KMS-11 (cell line): ENCODE measurements at regions not wholly inside any gene's neighbourhood (a gene's known extent, or its start where the extent isn't known, plus 50 kb on each side); places are given as distances from the start of the nearest gene placed in this dataset.
"Not testable (repeated sequence)": the region's sequence is repeated elsewhere in the genome, so short reads cannot be mapped to it uniquely, and the experiment has no call there.

ENCODE experiments used
- H2AFZ ChIP-seq: fragments of 200-600 bp; sonication (generic); 2 replicates; pipeline ENCODE4 v1.6.1; 2016; ENCODE audit warnings: antibody characterized with exemption, mixed run types, low read depth
- H3K27ac ChIP-seq: fragments of 200-600 bp; sonication (generic); 2 replicates; pipeline ENCODE4 v1.6.1; 2016; ENCODE audit warnings: mild to moderate bottlenecking, mixed run types
- H3K27me3 ChIP-seq: fragments of 200-600 bp; sonication (generic); 2 replicates; pipeline ENCODE4 v1.6.1; 2017; ENCODE audit warnings: mild to moderate bottlenecking, low read depth, mixed run types, moderate library complexity; ENCODE audit not compliant: insufficient read depth
- H3K36me3 ChIP-seq: fragments of 200-600 bp; sonication (generic); 2 replicates; pipeline ENCODE4 v1.6.1; 2017; ENCODE audit warnings: mild to moderate bottlenecking, mixed run types; ENCODE audit not compliant: insufficient read depth
- H3K4me1 ChIP-seq: fragments of 200-600 bp; sonication (generic); 2 replicates; pipeline ENCODE4 v1.6.1; 2016; ENCODE audit warnings: mild to moderate bottlenecking, low read depth, mixed run types; ENCODE audit not compliant: poor library complexity, severe bottlenecking
- H3K4me2 ChIP-seq: fragments of 200-600 bp; sonication (generic); 2 replicates; pipeline ENCODE4 v1.7.0; 2016; ENCODE audit warnings: mild to moderate bottlenecking, mixed run types
- H3K4me3 ChIP-seq: fragments of 200-600 bp; sonication (generic); IDR thresholded peaks from 2 replicates; pipeline ENCODE4 v1.6.1; 2017; ENCODE audit warnings: low read depth, low read length, mixed read lengths; ENCODE audit not compliant: insufficient read depth
- H3K79me2 ChIP-seq: fragments of 200-600 bp; sonication (generic); 2 replicates; pipeline ENCODE4 v1.6.1; 2016; ENCODE audit warnings: low read depth, mixed run types; ENCODE audit not compliant: insufficient read depth
- H3K9ac ChIP-seq: fragments of 200-600 bp; sonication (generic); 2 replicates; pipeline ENCODE4 v1.6.1; 2016; ENCODE audit warnings: mild to moderate bottlenecking, mixed run types
- H4K20me1 ChIP-seq: fragments of 200-600 bp; sonication (generic); 2 replicates; pipeline ENCODE4 v1.6.1; 2016; ENCODE audit warnings: mild to moderate bottlenecking, mixed run types; ENCODE audit not compliant: insufficient read depth
- CTCF ChIP-seq: fragments of 200-600 bp; sonication (generic); conservative IDR thresholded peaks from 2 replicates; pipeline ENCODE4 v1.6.1; 2017; ENCODE audit warnings: low read depth, mild to moderate bottlenecking, antibody characterized with exemption, low read length, moderate library complexity, mixed read lengths

GRCh38 chr6:802701-803100 is 109.8 kb upstream of the EXOC2 start:
- H3K4me3 ChIP-seq = no peak overlapping the region
- no peak overlapping the region for H3K4me2 ChIP-seq
- H3K27ac ChIP-seq = no peak overlapping the region
- no peaks in the 10 kb centered on the region for H3K79me2 ChIP-seq
- H3K4me1 ChIP-seq = no peaks in the 10 kb centered on the region
- no peak overlapping the region for H2AFZ ChIP-seq
- no peaks in the 10 kb centered on the region for H3K36me3 ChIP-seq
- no peak for TF ChIP-seq CTCF
- H4K20me1 ChIP-seq = no peaks in the 10 kb centered on the region
- H3K9ac ChIP-seq = no peak overlapping the region
- no peaks in the 10 kb centered on the region for H3K27me3 ChIP-seq

DNA sequence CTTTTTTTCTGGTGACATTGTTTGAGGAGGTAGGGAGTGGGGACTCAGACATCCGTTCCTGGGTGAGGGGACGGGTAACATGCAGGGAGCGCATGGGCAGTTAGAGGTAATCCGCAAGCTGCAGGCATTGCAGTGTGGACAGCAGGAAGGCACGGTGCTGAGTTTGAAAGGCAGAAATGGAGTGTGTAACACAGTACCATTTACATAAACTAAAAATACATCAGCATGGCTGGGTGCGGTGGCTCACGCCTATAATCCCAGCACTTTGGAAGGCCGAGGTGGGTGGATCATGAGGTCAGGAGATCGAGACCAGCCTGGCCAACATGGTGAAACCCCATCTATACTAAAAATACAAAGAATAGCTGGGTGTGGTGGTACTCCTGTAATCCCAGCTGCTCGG is 109.3 kb upstream of the EXOC2 start:
- not testable (repeated sequence) for H3K27ac ChIP-seq, H4K20me1 ChIP-seq, H3K27me3 ChIP-seq, H3K4me3 ChIP-seq, H3K9ac ChIP-seq, H3K4me2 ChIP-seq, H3K79me2 ChIP-seq, H3K36me3 ChIP-seq, H3K4me1 ChIP-seq, H2AFZ ChIP-seq

GRCh38 chr6:799769-800168 is 106.8 kb upstream of the EXOC2 start:
- H3K79me2 ChIP-seq = no peaks in the 10 kb centered on the region
- no peak for TF ChIP-seq CTCF
- H3K27me3 ChIP-seq = no peaks in the 10 kb centered on the region
- peaks cover 3% of the 10 kb centered on the region for H3K4me1 ChIP-seq
- H3K9ac ChIP-seq = no peak overlapping the region
- H3K4me2 ChIP-seq = no peak overlapping the region
- no peak overlapping the region for H3K4me3 ChIP-seq
- no peaks in the 10 kb centered on the region for H4K20me1 ChIP-seq
- no peaks in the 10 kb centered on the region for H3K36me3 ChIP-seq
- H2AFZ ChIP-seq = no peak overlapping the region
- no peak overlapping the region for H3K27ac ChIP-seq

GRCh38 chr6:797479-798077 is 104.6 kb upstream of the EXOC2 start:
- no peak overlapping the region for H3K4me2 ChIP-seq
- no peak overlapping the region for H3K4me3 ChIP-seq
- no peak overlapping the region for H3K9ac ChIP-seq
- peak; percentile 88 for TF ChIP-seq CTCF
- peaks cover 3% of the 10 kb centered on the region for H3K4me1 ChIP-seq
- H3K27me3 ChIP-seq = no peaks in the 10 kb centered on the region
- H3K79me2 ChIP-seq = no peaks in the 10 kb centered on the region
- H3K36me3 ChIP-seq = no peaks in the 10 kb centered on the region
- H2AFZ ChIP-seq = no peak overlapping the region
- no peaks in the 10 kb centered on the region for H4K20me1 ChIP-seq
- H3K27ac ChIP-seq = no peak overlapping the region

- Histone ChIP-seq H3K27me3 (no peaks in the 10 kb centered on the region), H3K79me2 (no peaks in the 10 kb centered on the region), H2AFZ (no peak overlapping the region), H3K36me3 (no peaks in the 10 kb centered on the region), H3K4me1 (peaks cover 3% of the 10 kb centered on the region), H4K20me1 (no peaks in the 10 kb centered on the region), H3K4me3 (no peak overlapping the region), H3K27ac (no peak overlapping the region), H3K4me2 (no peak overlapping the region), H3K9ac (no peak overlapping the region)
- no peak for TF ChIP-seq CTCF
Measured at GRCh38 chr6:795046-795685, 102.2 kb upstream of the EXOC2 start.
